Astrocyte of the cerebellum (primary cell): ENCODE measurements at regions not wholly inside any gene's neighbourhood (a gene's known extent, or its start where the extent isn't known, plus 50 kb on each side); places are given as distances from the start of the nearest gene placed in this dataset.

Experiments
- DNase-seq: peaks from one replicate; pipeline ENCODE4 v3.0.0-alpha.2; 2011; ENCODE audit warnings: low read depth
- H3K4me3 ChIP-seq: 2 replicates; pipeline ENCODE4 v1.5.1; 2011; ENCODE audit warnings: mild to moderate bottlenecking, low read depth, low read length, moderate library complexity
- in situ Hi-C: cut with HindIII; loops from 2 replicates; pipeline ENCODE4 v1.10.0; 2017; ENCODE audit warnings: low sequenced_read_pairs
- TF ChIP-seq, protein P1 (sequence below): IDR thresholded peaks from 2 replicates; pipeline ENCODE4 v1.5.1; 2012; ENCODE audit warnings: low read length, low read depth, moderate library complexity, mild to moderate bottlenecking; ENCODE audit errors: missing control alignments

DNA sequence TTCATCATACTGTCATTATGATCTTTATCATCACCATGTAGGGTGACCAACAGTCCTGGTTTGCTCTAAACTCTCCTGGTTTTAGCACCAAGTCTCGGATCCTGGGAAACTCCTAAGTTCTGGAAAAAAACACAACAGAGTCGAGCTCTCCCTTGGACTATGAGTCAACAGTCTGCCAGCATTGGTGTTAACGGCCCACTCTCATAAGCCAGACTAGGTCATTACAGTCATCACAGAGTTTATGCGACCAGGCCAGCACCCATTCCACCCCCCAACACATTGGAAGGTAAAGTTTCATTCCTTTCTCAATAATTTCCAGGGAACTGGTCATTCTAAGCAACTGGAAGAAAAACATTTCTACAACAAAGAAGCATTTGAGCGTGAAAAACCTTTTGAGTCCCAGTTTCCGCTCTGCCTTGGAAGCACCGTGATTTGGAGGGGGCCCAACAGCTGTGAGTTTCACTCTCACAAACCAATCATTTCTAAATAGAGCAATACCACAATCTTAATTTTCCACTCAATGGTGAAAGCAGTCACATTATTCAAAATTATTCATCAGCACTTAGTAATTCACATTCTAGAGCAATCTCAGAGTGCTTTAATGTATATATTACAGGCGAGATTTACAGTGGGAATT lies 445.0 kb downstream of the CDH26 start:
- in situ Hi-C loops, result no loop called here
- peak; percentile 68 for DNase-seq
- TF ChIP-seq, protein P1, sequence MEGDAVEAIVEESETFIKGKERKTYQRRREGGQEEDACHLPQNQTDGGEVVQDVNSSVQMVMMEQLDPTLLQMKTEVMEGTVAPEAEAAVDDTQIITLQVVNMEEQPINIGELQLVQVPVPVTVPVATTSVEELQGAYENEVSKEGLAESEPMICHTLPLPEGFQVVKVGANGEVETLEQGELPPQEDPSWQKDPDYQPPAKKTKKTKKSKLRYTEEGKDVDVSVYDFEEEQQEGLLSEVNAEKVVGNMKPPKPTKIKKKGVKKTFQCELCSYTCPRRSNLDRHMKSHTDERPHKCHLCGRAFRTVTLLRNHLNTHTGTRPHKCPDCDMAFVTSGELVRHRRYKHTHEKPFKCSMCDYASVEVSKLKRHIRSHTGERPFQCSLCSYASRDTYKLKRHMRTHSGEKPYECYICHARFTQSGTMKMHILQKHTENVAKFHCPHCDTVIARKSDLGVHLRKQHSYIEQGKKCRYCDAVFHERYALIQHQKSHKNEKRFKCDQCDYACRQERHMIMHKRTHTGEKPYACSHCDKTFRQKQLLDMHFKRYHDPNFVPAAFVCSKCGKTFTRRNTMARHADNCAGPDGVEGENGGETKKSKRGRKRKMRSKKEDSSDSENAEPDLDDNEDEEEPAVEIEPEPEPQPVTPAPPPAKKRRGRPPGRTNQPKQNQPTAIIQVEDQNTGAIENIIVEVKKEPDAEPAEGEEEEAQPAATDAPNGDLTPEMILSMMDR, result no peak
- H3K4me3 ChIP-seq, result no peak overlapping the region

DNA sequence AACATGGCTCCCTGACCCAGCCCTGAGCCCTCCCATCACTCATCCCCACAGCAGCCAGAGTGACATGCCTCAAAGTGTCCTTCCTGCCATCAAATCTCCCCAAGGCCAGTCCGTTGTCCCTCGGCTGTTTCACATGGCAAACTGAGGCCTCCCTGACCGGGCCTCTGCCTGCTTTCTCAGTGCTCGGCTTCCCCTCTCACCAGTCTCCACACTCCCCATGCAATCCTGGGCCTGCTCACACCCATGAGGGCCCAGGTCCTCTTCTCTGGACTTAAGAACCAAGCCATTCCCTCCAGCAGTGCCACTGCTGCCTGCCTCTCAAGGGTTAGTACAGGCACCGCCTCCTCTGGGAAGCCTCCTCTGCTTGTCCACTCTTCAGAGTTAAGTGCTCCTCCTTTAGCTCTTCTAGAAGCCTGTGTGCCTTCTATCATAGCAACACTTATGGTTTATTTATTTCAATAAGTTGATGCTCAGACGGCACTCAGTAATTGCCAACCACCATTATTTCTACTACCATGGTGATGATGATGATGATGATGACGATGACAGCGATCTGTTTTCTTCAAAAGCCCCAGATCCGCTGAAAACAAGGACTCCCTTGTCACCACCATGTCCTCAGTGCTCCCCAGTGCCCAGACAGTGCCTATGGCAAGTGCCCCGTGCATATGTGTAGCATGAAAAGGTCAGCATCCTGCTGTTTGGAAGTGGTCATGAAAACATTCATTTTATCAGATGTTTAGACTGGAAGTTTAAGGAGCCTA lies 449.0 kb downstream of the CDH26 start:
- in situ Hi-C loops, result no loop called here
- TF ChIP-seq, protein P1, result no peak
- DNase-seq, result no peak
- H3K4me3 ChIP-seq, result no peak overlapping the region

DNA sequence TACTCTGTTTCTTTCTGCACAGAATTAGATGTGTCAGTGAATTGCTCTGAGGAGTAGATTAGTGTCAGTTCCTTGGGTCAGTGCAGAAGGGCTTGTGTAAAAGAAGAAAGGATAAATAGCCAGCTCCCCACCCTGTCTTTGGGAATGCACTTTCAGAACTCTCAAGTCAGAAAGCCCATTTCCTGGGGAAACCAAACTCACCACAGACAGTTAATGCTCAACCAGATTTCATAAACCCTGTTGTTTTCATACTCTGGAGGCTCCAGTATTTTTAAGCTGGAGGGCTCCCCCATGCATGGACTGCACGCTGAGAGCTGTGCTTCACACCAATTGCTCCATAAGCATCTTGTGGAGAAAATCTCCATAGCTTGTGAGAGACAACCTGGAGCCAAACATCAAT lies 449.7 kb downstream of the CDH26 start:
- no peak overlapping the region for H3K4me3 ChIP-seq
- TF ChIP-seq, protein P1, result no peak
- in situ Hi-C loops, result no loop called here
- no peak for DNase-seq

DNA sequence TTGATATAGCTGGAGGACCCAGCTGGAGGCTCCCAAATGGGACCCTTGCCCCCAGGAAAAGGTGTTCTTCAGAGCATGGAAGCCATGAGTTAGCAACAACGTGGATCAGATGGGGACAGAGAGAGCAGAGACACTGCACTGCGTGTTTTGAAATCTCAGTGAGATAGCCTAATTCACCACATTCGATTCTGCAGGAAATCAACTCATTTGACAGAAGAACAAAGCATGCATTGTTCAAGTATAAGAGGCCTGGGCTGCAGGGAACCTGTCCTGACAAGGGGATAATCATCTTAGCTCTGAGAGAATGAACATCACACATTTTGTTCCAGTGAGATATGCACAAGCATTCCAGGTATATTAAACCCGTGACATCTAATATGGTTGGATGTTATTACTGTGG lies 450.2 kb downstream of the CDH26 start:
- TF ChIP-seq, protein P1, result no peak
- no peak overlapping the region for H3K4me3 ChIP-seq
- in situ Hi-C loops, result no loop called here
- DNase-seq, result no peak

DNA sequence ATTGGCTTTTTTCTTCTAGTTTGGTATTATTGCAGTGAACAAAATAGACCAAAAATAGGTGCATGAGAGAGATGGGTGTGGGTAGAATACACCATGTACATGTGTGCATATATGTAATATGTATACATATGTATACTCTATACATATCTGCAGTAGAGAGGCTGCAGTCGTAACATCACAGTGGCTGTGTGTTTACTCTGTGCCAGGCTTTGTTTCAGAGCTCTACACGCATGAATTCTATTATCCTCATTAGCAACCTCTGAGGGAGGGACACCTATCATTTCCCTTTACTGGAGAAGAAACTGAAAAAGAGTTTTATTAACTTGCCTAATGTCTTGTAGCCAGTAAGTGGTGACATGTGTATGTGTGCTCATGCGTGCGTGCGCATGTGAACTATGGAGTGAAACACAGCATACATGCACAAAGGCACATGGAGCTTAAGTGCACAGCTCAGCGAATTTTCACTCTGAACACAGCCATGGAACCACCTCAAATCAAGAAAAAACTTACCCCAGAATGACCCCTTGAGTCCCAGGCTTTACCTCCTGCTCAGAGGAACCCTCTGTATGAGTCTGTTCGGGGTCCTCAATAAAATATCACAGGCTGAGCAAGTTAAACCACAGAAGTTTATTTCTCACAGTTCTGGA lies 452.5 kb downstream of the CDH26 start:
- in situ Hi-C loops, result no loop called here
- TF ChIP-seq, protein P1, result no peak
- H3K4me3 ChIP-seq, result no peak overlapping the region
- no peak for DNase-seq

DNA sequence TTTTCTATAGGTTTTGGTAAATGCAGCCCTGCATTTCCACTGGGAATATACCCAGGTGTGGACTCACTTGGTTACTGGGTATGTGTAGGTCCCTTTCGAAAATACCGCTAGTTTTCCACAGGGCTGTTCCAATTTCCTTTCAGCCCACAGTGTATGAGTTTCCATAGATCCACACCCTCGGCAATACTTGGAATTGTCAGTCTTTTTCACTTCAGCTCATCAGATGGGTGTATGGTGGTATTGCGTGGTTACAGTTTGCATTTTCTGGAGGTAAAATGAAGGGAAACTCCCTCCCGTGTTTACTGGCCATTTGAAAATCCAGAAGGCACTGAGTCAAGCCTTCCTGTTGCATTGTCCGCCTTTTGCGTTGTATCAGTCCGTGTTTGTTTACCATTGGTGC lies 453.6 kb downstream of the CDH26 start:
- H3K4me3 ChIP-seq, result no peak overlapping the region
- DNase-seq, result no peak
- TF ChIP-seq, protein P1, result no peak
- in situ Hi-C loops, result no loop called here
